Retinal pigment epithelial cell (primary cell): ENCODE measurements at regions not wholly inside any gene's neighbourhood (a gene's known extent, or its start where the extent isn't known, plus 50 kb on each side); places are given as distances from the start of the nearest gene placed in this dataset.

ENCODE experiments used
- DNase-seq: peaks from one replicate; pipeline ENCODE4 v3.0.0-alpha.2; 2010; ENCODE audit warnings: low read depth
- H3K4me3 ChIP-seq: 2 replicates; pipeline ENCODE4 v1.5.1; 2011; ENCODE audit warnings: mild to moderate bottlenecking, low read length, control low read depth, moderate library complexity
- CTCF ChIP-seq: conservative IDR thresholded peaks from 2 replicates; pipeline ENCODE4 v1.5.1; 2011; ENCODE audit warnings: low read depth, low read length, control low read depth, inconsistent platforms

- H3K4me3 ChIP-seq = no peak overlapping the region
- TF ChIP-seq CTCF = no peak
- no peak for DNase-seq
Observed at GRCh38 chr12:58774731-58775130, 145.6 kb downstream of the LRIG3 start.

GRCh38 chr12:58775396-58775795 lies 144.9 kb downstream of the LRIG3 start:
- H3K4me3 ChIP-seq = no peak overlapping the region
- no peak for DNase-seq
- no peak for TF ChIP-seq CTCF

GRCh38 chr12:58776144-58776543 lies 144.2 kb downstream of the LRIG3 start:
- DNase-seq = no peak
- no peak for TF ChIP-seq CTCF
- H3K4me3 ChIP-seq = no peak overlapping the region

DNA sequence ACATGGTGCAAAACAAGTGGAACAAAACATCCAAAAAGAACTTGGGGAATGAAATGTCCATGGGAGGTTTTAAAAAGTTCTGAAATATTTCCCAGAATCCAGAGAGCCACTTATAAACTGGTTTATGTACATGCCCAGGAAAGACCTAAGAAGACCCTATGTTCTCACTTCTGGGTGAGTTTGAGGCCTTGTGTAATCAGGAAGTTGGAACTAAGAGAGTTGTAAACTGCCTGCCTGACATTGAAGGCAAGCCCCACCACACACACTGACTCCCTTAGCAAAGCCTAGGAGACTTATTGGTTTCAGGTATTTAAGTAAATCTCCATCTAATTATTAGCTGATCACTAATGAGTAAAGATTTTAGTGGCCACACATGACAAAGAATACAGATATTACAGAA lies 142.5 kb downstream of the LRIG3 start:
- no peak for DNase-seq
- no peak overlapping the region for H3K4me3 ChIP-seq
- TF ChIP-seq CTCF = no peak

- DNase-seq = no peak
- no peak overlapping the region for H3K4me3 ChIP-seq
- no peak for TF ChIP-seq CTCF
Observed at GRCh38 chr12:58781609-58782008, 138.7 kb downstream of the LRIG3 start.

- DNase-seq = no peak
- no peak overlapping the region for H3K4me3 ChIP-seq
- no peak for TF ChIP-seq CTCF
Observed at GRCh38 chr12:58787021-58787760, 133.1 kb downstream of the LRIG3 start.

DNA sequence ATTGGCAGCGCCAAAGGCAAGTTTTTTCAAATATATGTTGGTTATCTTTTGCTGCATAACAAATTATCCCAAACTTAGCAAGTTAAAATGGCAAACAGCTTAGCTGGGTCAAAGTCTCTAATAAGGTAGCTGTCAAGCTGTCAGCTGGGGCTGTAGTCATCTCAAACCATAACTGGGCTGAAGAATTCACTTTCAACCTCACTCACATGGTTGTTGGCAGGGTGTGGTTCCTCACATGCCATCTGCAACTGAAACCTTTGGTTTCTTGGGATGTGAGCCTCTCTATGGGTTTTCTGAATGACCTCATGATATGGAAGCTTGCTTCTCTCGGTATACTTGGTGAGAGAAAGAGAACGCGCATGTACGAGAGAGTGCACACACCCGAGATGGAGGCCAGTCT lies 125.4 kb downstream of the LRIG3 start:
- no peak for TF ChIP-seq CTCF
- no peak overlapping the region for H3K4me3 ChIP-seq
- no peak for DNase-seq
